H9 (cell line): ENCODE measurements at regions not wholly inside any gene's neighbourhood (a gene's known extent, or its start where the extent isn't known, plus 50 kb on each side); places are given as distances from the start of the nearest gene placed in this dataset.

ENCODE experiments used
- DNase-seq: peaks from one replicate; pipeline ENCODE4 v3.0.0-alpha.2; 2017
- H2AFZ ChIP-seq: one replicate; pipeline ENCODE4 v1.6.1; 2013; ENCODE audit warnings: mild to moderate bottlenecking, low read length, control low read depth, moderate library complexity
- H2AK5ac ChIP-seq: 2 replicates; pipeline ENCODE4 v1.6.1; 2013; ENCODE audit warnings: low read length, control low read depth, mixed read lengths; ENCODE audit not compliant: insufficient read length
- H2BK120ac ChIP-seq: one replicate; pipeline ENCODE4 v1.6.1; 2013; ENCODE audit warnings: low read depth, mild to moderate bottlenecking, low read length, control low read depth, inconsistent platforms; ENCODE audit not compliant: poor library complexity, severe bottlenecking
- H2BK12ac ChIP-seq: 2 replicates; pipeline ENCODE4 v1.6.1; 2013; ENCODE audit warnings: low read length, control low read depth, mixed read lengths, low read depth; ENCODE audit not compliant: insufficient read length
- H2BK15ac ChIP-seq: 2 replicates; pipeline ENCODE4 v1.6.1; 2013; ENCODE audit warnings: low read depth, low read length, control low read depth
- H2BK20ac ChIP-seq: one replicate; pipeline ENCODE4 v1.6.1; 2013; ENCODE audit warnings: low read depth, mild to moderate bottlenecking, low read length, control low read depth, inconsistent platforms; ENCODE audit not compliant: poor library complexity, severe bottlenecking
- H2BK5ac ChIP-seq: 2 replicates; pipeline ENCODE4 v1.6.1; 2013; ENCODE audit warnings: low read length, control low read depth, mixed read lengths; ENCODE audit not compliant: insufficient read length
- H3K14ac ChIP-seq: 2 replicates; pipeline ENCODE4 v1.6.1; 2013; ENCODE audit warnings: low read length, control low read depth; ENCODE audit not compliant: insufficient read depth
- H3K18ac ChIP-seq: 2 replicates; pipeline ENCODE4 v1.6.1; 2013; ENCODE audit warnings: low read depth, mild to moderate bottlenecking, mixed read lengths, low read length, control low read depth; ENCODE audit not compliant: insufficient read length
- H3K23ac ChIP-seq: 2 replicates; pipeline ENCODE4 v1.6.1; 2013; ENCODE audit warnings: low read length, control low read depth, mixed read lengths, low read depth; ENCODE audit not compliant: insufficient read length
- H3K23me2 ChIP-seq: 2 replicates; pipeline ENCODE4 v1.6.1; 2013; ENCODE audit warnings: low read depth, mild to moderate bottlenecking, mixed read lengths, low read length, control low read depth; ENCODE audit not compliant: insufficient read length, poor library complexity, severe bottlenecking
- H3K27ac ChIP-seq: 2 replicates; pipeline ENCODE4 v1.5.1; 2013; ENCODE audit warnings: low read length, control low read depth, mixed read lengths, low read depth; ENCODE audit not compliant: insufficient read length
- H3K27me3 ChIP-seq: 2 replicates; pipeline ENCODE4 v1.6.1; 2013; ENCODE audit warnings: low read length, control low read depth, inconsistent platforms; ENCODE audit not compliant: insufficient read depth
- H3K4ac ChIP-seq: 2 replicates; pipeline ENCODE4 v1.6.1; 2013; ENCODE audit warnings: low read depth, mild to moderate bottlenecking, control low read depth, inconsistent platforms, low read length, moderate library complexity
- H3K4me1 ChIP-seq: 2 replicates; pipeline ENCODE4 v1.6.1; 2013; ENCODE audit warnings: low read length, control low read depth, inconsistent platforms; ENCODE audit not compliant: insufficient read depth
- H3K4me2 ChIP-seq: 2 replicates; pipeline ENCODE4 v1.6.1; 2013; ENCODE audit warnings: low read length, control low read depth, mixed read lengths; ENCODE audit not compliant: insufficient read length, insufficient read depth
- H3K56ac ChIP-seq: 2 replicates; pipeline ENCODE4 v1.6.1; 2013; ENCODE audit warnings: low read depth, mild to moderate bottlenecking, mixed read lengths, low read length, control low read depth; ENCODE audit not compliant: insufficient read length
- H3K79me1 ChIP-seq: 2 replicates; pipeline ENCODE4 v1.6.1; 2013; ENCODE audit warnings: low read depth, mild to moderate bottlenecking, moderate library complexity, low read length, control low read depth, inconsistent platforms; ENCODE audit not compliant: insufficient read depth, poor library complexity, severe bottlenecking
- H3K79me2 ChIP-seq: 2 replicates; pipeline ENCODE4 v1.6.1; 2013; ENCODE audit warnings: low read length, control low read depth, inconsistent platforms; ENCODE audit not compliant: insufficient read depth
- H3K9ac ChIP-seq: 2 replicates; pipeline ENCODE4 v1.6.1; 2013; ENCODE audit warnings: low read length, control low read depth, mixed read lengths; ENCODE audit not compliant: insufficient read length; ENCODE audit errors: extremely low read depth
- H3K9me3 ChIP-seq: one replicate; pipeline ENCODE4 v1.6.1; 2013; ENCODE audit warnings: low read depth, low read length, inconsistent platforms; ENCODE audit not compliant: control insufficient read depth
- H3T11ph ChIP-seq: one replicate; pipeline ENCODE4 v1.6.1; 2013; ENCODE audit warnings: mild to moderate bottlenecking, low read length, control low read depth, inconsistent platforms
- H4K20me1 ChIP-seq: one replicate; pipeline ENCODE4 v1.6.1; 2013; ENCODE audit not compliant: control insufficient read depth, insufficient read length, insufficient read depth
- H4K5ac ChIP-seq: 2 replicates; pipeline ENCODE4 v1.6.1; 2013; ENCODE audit warnings: low read depth, mild to moderate bottlenecking, mixed read lengths, low read length, control low read depth; ENCODE audit not compliant: insufficient read length
- H4K8ac ChIP-seq: replicated peaks from 2 replicates; pipeline ENCODE4 v1.6.1; 2013; ENCODE audit warnings: low read length, control low read depth, mixed read lengths, low read depth; ENCODE audit not compliant: insufficient read length
- H4K91ac ChIP-seq: 2 replicates; pipeline ENCODE4 v1.6.1; 2013; ENCODE audit warnings: low read depth, mild to moderate bottlenecking, moderate library complexity, mixed read lengths, low read length, control low read depth; ENCODE audit not compliant: insufficient read length
- H3K27ac Mint-ChIP-seq, 3 experiments: 2 replicates in 2 of 3; 3 replicates in 1 of 3; pipeline ENCODE4 v1.8.0; 2020 to 2021; ENCODE audit warnings: mixed read lengths in 3 of 3, mild to moderate bottlenecking in 1 of 3, moderate library complexity in 1 of 3
- H3K27me3 Mint-ChIP-seq: 2 replicates; pipeline ENCODE4 v1.8.0; 2021; ENCODE audit warnings: low read depth, mild to moderate bottlenecking, moderate library complexity, mixed read lengths
- H3K36me3 Mint-ChIP-seq, 3 experiments: 2 replicates in 2 of 3; 3 replicates in 1 of 3; pipeline ENCODE4 v1.8.0; 2020 to 2021; ENCODE audit warnings: low read depth in 3 of 3, mixed read lengths in 3 of 3; ENCODE audit not compliant: insufficient read depth in 1 of 3
- H3K4me1 Mint-ChIP-seq, 2 experiments: 2 replicates each; pipeline ENCODE4 v1.8.0; 2020; ENCODE audit warnings: mixed read lengths in 2 of 2
- H3K4me3 Mint-ChIP-seq, 2 experiments: 2 replicates in 1 of 2; 3 replicates in 1 of 2; pipeline ENCODE4 v1.8.0; 2020 to 2021; ENCODE audit warnings: mild to moderate bottlenecking in 2 of 2, mixed read lengths in 2 of 2, moderate library complexity in 1 of 2
- H3K9me3 Mint-ChIP-seq, 2 experiments: 2 replicates in 1 of 2; 3 replicates in 1 of 2; pipeline ENCODE4 v1.8.0; 2020; ENCODE audit warnings: mild to moderate bottlenecking in 2 of 2, mixed read lengths in 2 of 2, moderate library complexity in 1 of 2
- CTCF ChIP-seq: fragments of 200-600 bp; sonication (generic); conservative IDR thresholded peaks from 3 replicates; pipeline ENCODE4 v1.8.0; 2021; ENCODE audit warnings: antibody characterized with exemption, mild to moderate bottlenecking
- WGBS: extraction: QIAGEN DNeasy Blood & Tissue Kit; methylation state at CpG from one replicate; pipeline ENCODE4 v1.1.7; 2013; ENCODE audit warnings: missing lambda C conversion rate, low lambda C conversion rate, mixed read lengths; ENCODE audit not compliant: insufficient read length; ENCODE audit errors: extremely low coverage; 5-methylcytosine and 5-hydroxymethylcytosine counted together

- no peaks in the 10 kb centered on the region for H3K79me2 ChIP-seq
- no peaks in the 10 kb centered on the region for H3K23me2 ChIP-seq
- H3K4me1 ChIP-seq, result peaks cover 16% of the 10 kb centered on the region; the same call in 1 of the 2 replicates
- no peaks in the 10 kb centered on the region for H3K36me3 Mint-ChIP-seq
- H3K4ac ChIP-seq, result no peak overlapping the region
- no peak overlapping the region for H3K56ac ChIP-seq
- H3K27ac ChIP-seq, result no peak overlapping the region
- H4K5ac ChIP-seq, result no peak overlapping the region
- H2BK5ac ChIP-seq, result no peak overlapping the region
- WGBS, result no CpG with 5 or more reads among the region's 6 CpGs
- no peak overlapping the region for H2AFZ ChIP-seq
- H3K9me3 Mint-ChIP-seq, result peaks cover 5% of the 10 kb centered on the region in 2 experiments; a peak in 3 of 5 replicates
- no peak overlapping the region for H2AK5ac ChIP-seq
- H3K18ac ChIP-seq, result no peak overlapping the region
- no peak overlapping the region for H3T11ph ChIP-seq
- no peak overlapping the region for H4K8ac ChIP-seq
- no peaks in the 10 kb centered on the region for H3K27me3 ChIP-seq
- H2BK12ac ChIP-seq, result no peak overlapping the region
- H4K91ac ChIP-seq, result no peak overlapping the region
- no peak overlapping the region for H3K4me3 Mint-ChIP-seq
- no peak overlapping the region for H3K9ac ChIP-seq
- peak overlapping the region; percentile 4 to 72 (median 25); a peak in 6 of 7 replicates for H3K27ac Mint-ChIP-seq
- no peak overlapping the region for H2BK20ac ChIP-seq
- H2BK15ac ChIP-seq, result no peak overlapping the region
- no peaks in the 10 kb centered on the region for H3K9me3 ChIP-seq
- 0 out of 2 replicates have a peak, but pooled peaks cover 2% of the 10 kb centered on the region for H3K27me3 Mint-ChIP-seq
- H2BK120ac ChIP-seq, result no peak overlapping the region
- H3K23ac ChIP-seq, result no peak overlapping the region
- no peak for TF ChIP-seq CTCF
- H4K20me1 ChIP-seq, result no peaks in the 10 kb centered on the region
- peak; percentile 27 for DNase-seq
- no peak overlapping the region for H3K4me2 ChIP-seq
- no peaks in the 10 kb centered on the region for H3K79me1 ChIP-seq
- peaks cover 27 to 31% of the 10 kb centered on the region in 2 experiments for H3K4me1 Mint-ChIP-seq
- H3K14ac ChIP-seq, result no peak overlapping the region
Measured at GRCh38 chr5:167764641-167765289, 526.7 kb upstream of the WWC1 start.
